ENCODE measurements at regions not wholly inside any gene's neighbourhood (a gene's known extent, or its start where the extent isn't known, plus 50 kb on each side); places are given as distances from the start of the nearest gene placed in this dataset.

GRCh38 chr15:25175789-25176615 lies 221.2 kb downstream of the SNRPN start:
- WGBS (ENCODE audit: insufficient coverage, low coverage, low lambda C conversion rate, missing lambda C conversion rate), result 20% methylated on average over 1 of the region's 7 CpGs
- intact Hi-C loops (cut with DNase I), result no loop called here
- no peak overlapping the region for H3K4me3 ChIP-seq
- no peaks in the 10 kb centered on the region for H3K27me3 ChIP-seq
- DNase-seq (peak in 2 of 3 donors; percentile 7 to 36), ATAC-seq (no peak)
- no peaks in the 10 kb centered on the region for H3K9me3 ChIP-seq
- H3K36me3 ChIP-seq, result no peaks in the 10 kb centered on the region
- H3K27ac ChIP-seq, result no peak overlapping the region
- TF ChIP-seq POLR2A (IDR thresholded peaks at IDR 0.05) (no peak), CTCF (IDR thresholded peaks at IDR 0.05) (no peak)
- no peaks in the 10 kb centered on the region for H3K4me1 ChIP-seq

- ATAC-seq (no peak), DNase-seq (peak in 1 of 3 donors; percentile 42)
These were observed 221.8 kb downstream of the SNRPN start for GRCh38 chr15:25176616-25176923.

GRCh38 chr15:25176991-25177954 lies 222.5 kb downstream of the SNRPN start:
- H3K9me3 ChIP-seq, result no peaks in the 10 kb centered on the region
- peak in 2 of 3 donors; percentile 11 to 39 for DNase-seq
- no peaks in the 10 kb centered on the region for H3K36me3 ChIP-seq
- intact Hi-C loops (cut with DNase I), result no loop called here
- no peak overlapping the region for H3K27ac ChIP-seq
- H3K27me3 ChIP-seq, result no peaks in the 10 kb centered on the region
- no peak for ATAC-seq
- no peak for TF ChIP-seq CTCF (IDR thresholded peaks at IDR 0.05)
- no peak for TF ChIP-seq POLR2A (IDR thresholded peaks at IDR 0.05)
- H3K4me1 ChIP-seq, result no peaks in the 10 kb centered on the region
- 65% methylated on average over 2 of the region's 21 CpGs for WGBS (ENCODE audit: insufficient coverage, low coverage, low lambda C conversion rate, missing lambda C conversion rate)
- H3K4me3 ChIP-seq, result no peak overlapping the region

More at GRCh38 chr15:25176616-25176923, 221.8 kb downstream of the SNRPN start:
- Histone ChIP-seq H3K27ac (no peak overlapping the region), H3K27me3 (no peaks in the 10 kb centered on the region), H3K9me3 (no peaks in the 10 kb centered on the region), H3K36me3 (no peaks in the 10 kb centered on the region), H3K4me1 (no peaks in the 10 kb centered on the region), H3K4me3 (no peak overlapping the region)
- intact Hi-C loops (cut with DNase I), result no loop called here
- 100% methylated on average over 1 of the region's 7 CpGs for WGBS (ENCODE audit: insufficient coverage, low coverage, low lambda C conversion rate, missing lambda C conversion rate)
- TF ChIP-seq POLR2A (IDR thresholded peaks at IDR 0.05) (no peak), CTCF (IDR thresholded peaks at IDR 0.05) (no peak)

GRCh38 chr15:25177955-25178801 lies 223.4 kb downstream of the SNRPN start:
- Histone ChIP-seq H3K36me3 (no peaks in the 10 kb centered on the region), H3K4me3 (no peak overlapping the region), H3K9me3 (no peaks in the 10 kb centered on the region), H3K4me1 (no peaks in the 10 kb centered on the region), H3K27ac (no peak overlapping the region), H3K27me3 (no peaks in the 10 kb centered on the region)
- 70% methylated on average over 2 of the region's 11 CpGs for WGBS (ENCODE audit: insufficient coverage, low coverage, low lambda C conversion rate, missing lambda C conversion rate)
- TF ChIP-seq CTCF (IDR thresholded peaks at IDR 0.05) (no peak), POLR2A (IDR thresholded peaks at IDR 0.05) (no peak)
- intact Hi-C loops (cut with DNase I), result no loop called here
- ATAC-seq (no peak), DNase-seq (peak in 2 of 3 donors; percentile 6 to 39)

Measured in right lobe of liver (tissue), 6 donors.